ENCODE measurements at regions not wholly inside any gene's neighbourhood (a gene's known extent, or its start where the extent isn't known, plus 50 kb on each side); places are given as distances from the start of the nearest gene placed in this dataset.

GRCh38 chr21:15199414-15200383 lies 134.9 kb upstream of the NRIP1 start:
- TF ChIP-seq POLR2AphosphoS5 (IDR thresholded peaks at IDR 0.05; ENCODE audit: low read depth) (no peak), ZNF331 (CRISPR knock-in tag; IDR thresholded peaks at IDR 0.05; ENCODE audit: low read depth) (no peak), REST (IDR thresholded peaks at IDR 0.05; ENCODE audit: unreplicated experiment) (no peak)
- Mint-ChIP-seq H3K4me3 (no peak overlapping the region), H3K4me1 (peaks cover 4% of the 10 kb centered on the region; the same call in 2 of the 3 replicates), H3K9me3 (no peaks in the 10 kb centered on the region), H3K36me3 (ENCODE audit: low read depth) (no peaks in the 10 kb centered on the region), H3K27me3 (ENCODE audit: insufficient read depth, low read depth, poor library complexity) (no peaks in the 10 kb centered on the region), H3K27ac (no peak overlapping the region)
- Histone ChIP-seq H3K4me3 (no peak overlapping the region), H3K27me3 (ENCODE audit: insufficient read depth) (no peaks in the 10 kb centered on the region), H4K20me1 (replicated peaks; ENCODE audit: insufficient read depth) (no peaks in the 10 kb centered on the region), H3K27ac (ENCODE audit: low read depth) (no peak overlapping the region), H3K4me2 (no peak overlapping the region), H3K9me2 (ENCODE audit: insufficient read depth) (no peaks in the 10 kb centered on the region), H3F3A (replicated peaks; ENCODE audit: low read depth) (no peaks in the 10 kb centered on the region), H2AFZ (peak overlapping the region; percentile 64; the same call in 1 of the 2 replicates), H3K4me1 (ENCODE audit: insufficient read depth) (no peaks in the 10 kb centered on the region; the same call in 1 of the 2 replicates), H3K36me3 (ENCODE audit: insufficient read depth) (no peaks in the 10 kb centered on the region), H3K79me2 (replicated peaks; ENCODE audit: insufficient read depth) (no peaks in the 10 kb centered on the region)
- ATAC-seq (peak; percentile 48; the same call in 2 of the 3 replicates), DNase-seq (ENCODE audit: low spot score) (no peak)

GRCh38 chr21:15203740-15204139 lies 138.9 kb upstream of the NRIP1 start:
- H3K4me3 Mint-ChIP-seq, result no peak overlapping the region
- H3K9me3 Mint-ChIP-seq, result no peaks in the 10 kb centered on the region
- Histone ChIP-seq H3K79me2 (replicated peaks; ENCODE audit: insufficient read depth) (no peaks in the 10 kb centered on the region), H3K4me1 (ENCODE audit: insufficient read depth) (no peaks in the 10 kb centered on the region; the same call in 1 of the 2 replicates), H3K27ac (ENCODE audit: low read depth) (no peak overlapping the region), H3K4me2 (no peak overlapping the region), H3K36me3 (ENCODE audit: insufficient read depth) (no peaks in the 10 kb centered on the region), H3K27me3 (ENCODE audit: insufficient read depth) (no peaks in the 10 kb centered on the region), H3K4me3 (no peak overlapping the region), H2AFZ (no peak overlapping the region), H3F3A (replicated peaks; ENCODE audit: low read depth) (no peaks in the 10 kb centered on the region), H3K9me2 (ENCODE audit: insufficient read depth) (no peaks in the 10 kb centered on the region), H4K20me1 (replicated peaks; ENCODE audit: insufficient read depth) (no peaks in the 10 kb centered on the region)
- peaks cover 1% of the 10 kb centered on the region for H3K27me3 Mint-ChIP-seq (ENCODE audit: insufficient read depth, low read depth, poor library complexity)
- no peak for DNase-seq (ENCODE audit: low spot score)
- H3K27ac Mint-ChIP-seq, result no peak overlapping the region
- ATAC-seq, result no peak
- H3K4me1 Mint-ChIP-seq, result no peaks in the 10 kb centered on the region
- no peaks in the 10 kb centered on the region for H3K36me3 Mint-ChIP-seq (ENCODE audit: low read depth)
- TF ChIP-seq EZH2phosphoT487 (IDR thresholded peaks at IDR 0.05; ENCODE audit: unreplicated experiment), result no peak
- TF ChIP-seq EZH2 (IDR thresholded peaks at IDR 0.05; ENCODE audit: low read depth, unreplicated experiment), result no peak
- TF ChIP-seq ZNF114 (CRISPR knock-in tag; IDR thresholded peaks at IDR 0.05), result no peak
- TF ChIP-seq REST (IDR thresholded peaks at IDR 0.05; ENCODE audit: unreplicated experiment), result no peak

Measured in GM23338 (cell line).